OCI-LY7 (cell line): ENCODE measurements at regions not wholly inside any gene's neighbourhood (a gene's known extent, or its start where the extent isn't known, plus 50 kb on each side); places are given as distances from the start of the nearest gene placed in this dataset.

Source experiments
- BruUV-seq: library from RNA; stranded (reverse); fragments of 400-500 nt; replicated peaks from 2 replicates; lab custom pipeline; 2021; lab: Mats Ljungman, UMichigan
- CTCF ChIA-PET: fragments of 300-600 bp; sonication (Branson Sonifier 250); formaldehyde crosslinking; loops from one replicate; lab custom pipeline; 2022; ENCODE audit warnings: antibody characterized with exemption; ENCODE audit not compliant: unreplicated experiment; lab: Charles Lee
- POLR2A ChIA-PET: fragments of 300-600 bp; sonication (Branson Sonifier 250); formaldehyde crosslinking; loops from one replicate; lab custom pipeline; 2022; ENCODE audit warnings: antibody characterized with exemption; lab: Charles Lee
- DNase-seq: peaks from one replicate; pipeline ENCODE4 v3.0.0-alpha.2; 2015; ENCODE audit warnings: low spot score
- H2AFZ ChIP-seq: fragments of 200-600 bp; sonication (generic), shearing (Covaris generic); 2 replicates; pipeline ENCODE4 v1.6.1; 2014; ENCODE audit warnings: mild to moderate bottlenecking, antibody characterized with exemption, low read length, moderate library complexity
- H3K27ac ChIP-seq: fragments of 200-600 bp; sonication (generic); 2 replicates; pipeline ENCODE4 v1.5.1; 2014; ENCODE audit warnings: mixed run types, low read depth, mild to moderate bottlenecking, moderate library complexity, low read length, inconsistent platforms; ENCODE audit not compliant: poor library complexity, severe bottlenecking
- H3K36me3 ChIP-seq: fragments of 200-600 bp; sonication (generic); 2 replicates; pipeline ENCODE4 v1.6.1; 2014; ENCODE audit warnings: mild to moderate bottlenecking, antibody characterized with exemption, low read length, moderate library complexity, mixed read lengths; ENCODE audit not compliant: insufficient read depth
- H3K4me1 ChIP-seq: fragments of 200-600 bp; sonication (generic); 2 replicates; pipeline ENCODE4 v1.5.1; 2014; ENCODE audit warnings: mild to moderate bottlenecking, low read length; ENCODE audit not compliant: insufficient read depth, poor library complexity, severe bottlenecking
- H3K4me2 ChIP-seq: fragments of 200-600 bp; sonication (generic); 2 replicates; pipeline ENCODE4 v1.6.1; 2014; ENCODE audit warnings: mild to moderate bottlenecking, low read length
- H3K4me3 ChIP-seq: fragments of 200-600 bp; sonication (generic); 2 replicates; pipeline ENCODE4 v1.5.1; 2014; ENCODE audit warnings: mild to moderate bottlenecking, low read depth, low read length; ENCODE audit not compliant: poor library complexity, severe bottlenecking
- H3K79me2 ChIP-seq: fragments of 200-600 bp; sonication (generic); 2 replicates; pipeline ENCODE4 v1.6.1; 2016; ENCODE audit warnings: low read depth, mild to moderate bottlenecking, low read length, moderate library complexity, mixed read lengths; ENCODE audit not compliant: insufficient read depth
- H3K9me2 ChIP-seq: fragments of 200-600 bp; sonication (generic); 2 replicates; pipeline ENCODE4 v1.6.1; 2016; ENCODE audit warnings: mild to moderate bottlenecking, low read length, mixed read lengths; ENCODE audit not compliant: insufficient read depth
- H3K9me3 ChIP-seq: fragments of 200-600 bp; sonication (generic); 2 replicates; pipeline ENCODE4 v1.6.1; 2014; ENCODE audit warnings: mild to moderate bottlenecking, mixed run types, low read length, mixed read lengths
- H4K20me1 ChIP-seq: fragments of 200-600 bp; sonication (generic); 2 replicates; pipeline ENCODE4 v1.6.1; 2014; ENCODE audit warnings: mild to moderate bottlenecking, antibody characterized with exemption, low read length, moderate library complexity, mixed read lengths; ENCODE audit not compliant: insufficient read depth
- CTCF ChIP-seq: fragments of 200-600 bp; sonication (generic); conservative IDR thresholded peaks from 2 replicates; pipeline ENCODE4 v1.5.1; 2014; ENCODE audit warnings: mild to moderate bottlenecking, antibody characterized with exemption, low read length, moderate library complexity, mixed read lengths
- EZH2phosphoT487 ChIP-seq: fragments of 200-600 bp; sonication (generic); IDR thresholded peaks from 2 replicates; pipeline ENCODE4 v1.6.1; 2018; ENCODE audit warnings: low read depth, borderline replicate concordance, mild to moderate bottlenecking, mixed run types, antibody characterized with exemption, low read length, moderate library complexity, mixed read lengths
- intact Hi-C: fragments of 100-400 bp; cut with micrococcal nuclease; formaldehyde crosslinking; loops from one replicate; pipeline ENCODE4 v1.10.0; 2022; ENCODE audit not compliant: unreplicated experiment

GRCh38 chr1:8077602-8078001, 51.5 kb upstream of the ERRFI1 start:
- CTCF ChIA-PET: interaction anchor here (1.0 kb wide), 1 partner anchor 20 kb away, joined by 3 read pairs; no protein-coding TSS in a partner anchor
- Histone ChIP-seq H3K9me3 (no peaks in the 10 kb centered on the region), H3K4me3 (no peak overlapping the region), H3K4me1 (no peaks in the 10 kb centered on the region), H3K9me2 (no peaks in the 10 kb centered on the region), H4K20me1 (no peaks in the 10 kb centered on the region), H3K4me2 (no peak overlapping the region), H3K27ac (no peak overlapping the region), H2AFZ (no peak overlapping the region), H3K36me3 (no peaks in the 10 kb centered on the region), H3K79me2 (no peaks in the 10 kb centered on the region)
- POLR2A ChIA-PET: interaction anchor here (0.5 kb wide), 1 partner anchor 21 kb away, joined by 4 read pairs; no protein-coding TSS in a partner anchor
- intact Hi-C loops: no loop called here
- BruUV-seq: no TSS peak
- no peak for DNase-seq
- TF ChIP-seq CTCF (no peak), EZH2phosphoT487 (no peak)

GRCh38 chr1:8077120-8077573, 51.0 kb upstream of the ERRFI1 start:
- Histone ChIP-seq H3K4me2 (no peak overlapping the region), H3K27ac (no peak overlapping the region), H4K20me1 (no peaks in the 10 kb centered on the region), H3K4me3 (no peak overlapping the region), H3K79me2 (no peaks in the 10 kb centered on the region), H3K4me1 (no peaks in the 10 kb centered on the region), H3K9me3 (no peaks in the 10 kb centered on the region), H2AFZ (no peak overlapping the region), H3K36me3 (no peaks in the 10 kb centered on the region), H3K9me2 (no peaks in the 10 kb centered on the region)
- CTCF ChIA-PET: no interaction called here
- no TSS peak for BruUV-seq
- no peak for TF ChIP-seq EZH2phosphoT487
- no peak for TF ChIP-seq CTCF
- POLR2A ChIA-PET: interaction anchor here (0.7 kb wide), 1 partner anchor 554 kb away, joined by 4 read pairs; no protein-coding TSS in a partner anchor
- no peak for DNase-seq
- intact Hi-C loops: no loop called here

- TF ChIP-seq CTCF (no peak), EZH2phosphoT487 (no peak)
- H3K27ac ChIP-seq: no peak overlapping the region
- no peak for DNase-seq
- no peak overlapping the region for H2AFZ ChIP-seq
- POLR2A ChIA-PET: interaction anchor here (0.7 kb wide), 1 partner anchor 553 kb away, joined by 4 read pairs; no protein-coding TSS in a partner anchor
- H3K4me2 ChIP-seq: no peak overlapping the region
- no peak overlapping the region for H3K4me3 ChIP-seq
- H3K36me3 ChIP-seq: no peaks in the 10 kb centered on the region
- H3K4me1 ChIP-seq: no peaks in the 10 kb centered on the region
- intact Hi-C loops: no loop called here
- CTCF ChIA-PET: no interaction called here
- H3K9me2 ChIP-seq: no peaks in the 10 kb centered on the region
- no TSS peak for BruUV-seq
- no peaks in the 10 kb centered on the region for H3K79me2 ChIP-seq
- no peaks in the 10 kb centered on the region for H4K20me1 ChIP-seq
- H3K9me3 ChIP-seq: no peaks in the 10 kb centered on the region
These were observed 50.1 kb upstream of the ERRFI1 start for GRCh38 chr1:8076176-8076575.
